Neural progenitor cell (in vitro differentiated cells): ENCODE measurements at regions not wholly inside any gene's neighbourhood (a gene's known extent, or its start where the extent isn't known, plus 50 kb on each side); places are given as distances from the start of the nearest gene placed in this dataset.

Experiments
- DNase-seq: peaks from one replicate; pipeline ENCODE4 v3.0.0-alpha.2; 2016; ENCODE audit warnings: low spot score
- H2AFZ ChIP-seq: fragments of 200-600 bp; sonication (generic); replicated peaks from 2 replicates; pipeline ENCODE4 v1.6.1; 2016; ENCODE audit warnings: antibody characterized with exemption
- H3F3A ChIP-seq: fragments of 200-600 bp; sonication (generic); 2 replicates; pipeline ENCODE4 v1.6.1; 2016; ENCODE audit warnings: antibody characterized with exemption, low read depth
- H3K27ac ChIP-seq: fragments of 200-600 bp; sonication (generic); 2 replicates; pipeline ENCODE4 v1.5.1; 2016; ENCODE audit warnings: mild to moderate bottlenecking
- H3K27me3 ChIP-seq: fragments of 200-600 bp; sonication (generic); 2 replicates; pipeline ENCODE4 v1.6.1; 2016; ENCODE audit warnings: mild to moderate bottlenecking, moderate library complexity
- H3K36me3 ChIP-seq: fragments of 200-600 bp; sonication (generic); 2 replicates; pipeline ENCODE4 v1.5.1; 2016
- H3K4me1 ChIP-seq: fragments of 200-600 bp; sonication (generic); 2 replicates; pipeline ENCODE4 v1.6.1; 2016; ENCODE audit warnings: mixed run types
- H3K4me2 ChIP-seq: fragments of 200-600 bp; sonication (generic); 2 replicates; pipeline ENCODE4 v1.6.1; 2016
- H3K4me3 ChIP-seq: fragments of 200-600 bp; sonication (generic); 2 replicates; pipeline ENCODE4 v1.5.1; 2016
- H3K79me2 ChIP-seq: fragments of 200-600 bp; sonication (generic); 2 replicates; pipeline ENCODE4 v1.6.1; 2016; ENCODE audit warnings: low read depth
- H3K9ac ChIP-seq: fragments of 200-600 bp; sonication (generic); 2 replicates; pipeline ENCODE4 v1.6.1; 2016
- H3K9me3 ChIP-seq: fragments of 200-600 bp; sonication (generic); 2 replicates; pipeline ENCODE4 v1.5.1; 2016; ENCODE audit warnings: low read depth
- H4K20me1 ChIP-seq: fragments of 200-600 bp; sonication (generic); 2 replicates; pipeline ENCODE4 v1.6.1; 2016; ENCODE audit warnings: low read depth
- H3K27ac Mint-ChIP-seq: 3 replicates; pipeline ENCODE4 v1.8.0; 2021; ENCODE audit warnings: mixed read lengths
- H3K27me3 Mint-ChIP-seq: 2 replicates; pipeline ENCODE4 v1.8.0; 2022; ENCODE audit warnings: low read depth, mild to moderate bottlenecking, inconsistent platforms, moderate library complexity, mixed read lengths; ENCODE audit not compliant: insufficient read depth
- H3K36me3 Mint-ChIP-seq: 3 replicates; pipeline ENCODE4 v1.8.0; 2021; ENCODE audit warnings: mixed read lengths
- H3K4me1 Mint-ChIP-seq: 3 replicates; pipeline ENCODE4 v1.8.0; 2021; ENCODE audit warnings: mixed read lengths
- H3K4me3 Mint-ChIP-seq: 3 replicates; pipeline ENCODE4 v1.8.0; 2021; ENCODE audit warnings: mild to moderate bottlenecking, moderate library complexity, mixed read lengths
- H3K9me3 Mint-ChIP-seq: 3 replicates; pipeline ENCODE4 v1.8.0; 2020; ENCODE audit warnings: mixed read lengths
- CTCF ChIP-seq: fragments of 200-600 bp; sonication (generic); IDR thresholded peaks from 2 replicates; pipeline ENCODE4 v1.5.1; 2017; ENCODE audit warnings: antibody characterized with exemption, mild to moderate bottlenecking
- EZH2 ChIP-seq: fragments of 200-600 bp; sonication (generic); IDR thresholded peaks from 2 replicates; pipeline ENCODE4 v1.6.1; 2017; ENCODE audit warnings: antibody characterized with exemption, mild to moderate bottlenecking, moderate library complexity
- EZH2phosphoT487 ChIP-seq: fragments of 200-600 bp; sonication (generic); IDR thresholded peaks from 2 replicates; pipeline ENCODE4 v1.6.1; 2017; ENCODE audit warnings: antibody characterized with exemption

DNA sequence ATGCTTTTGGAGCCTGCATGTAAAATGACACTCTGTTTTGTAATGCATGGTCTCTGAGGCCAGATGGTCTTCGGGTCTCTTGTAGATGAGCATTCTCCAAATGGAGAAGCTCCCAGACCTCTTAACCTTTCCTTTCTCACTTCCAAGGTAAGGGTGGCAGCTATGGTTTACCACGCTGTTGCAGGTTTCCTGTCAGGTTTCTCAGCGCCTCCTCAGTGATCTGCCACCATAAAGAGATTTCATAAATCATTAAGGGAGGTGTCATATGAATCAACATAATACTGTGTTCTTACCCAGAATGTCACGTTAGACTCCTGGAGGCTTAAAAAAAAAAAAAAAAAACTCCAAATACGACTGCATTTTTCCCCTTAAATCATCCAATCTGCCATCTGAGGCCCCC lies 787.4 kb upstream of the EEF2KMT start:
- H3K27me3 ChIP-seq = no peaks in the 10 kb centered on the region
- no peaks in the 10 kb centered on the region for H3F3A ChIP-seq
- peaks cover 3% of the 10 kb centered on the region for H3K4me1 Mint-ChIP-seq
- peaks cover 5% of the 10 kb centered on the region for H3K27me3 Mint-ChIP-seq
- no peak overlapping the region for H3K4me3 Mint-ChIP-seq
- no peak overlapping the region for H2AFZ ChIP-seq
- TF ChIP-seq EZH2 = no peak
- no peak for TF ChIP-seq EZH2phosphoT487
- TF ChIP-seq CTCF = no peak
- no peaks in the 10 kb centered on the region for H3K79me2 ChIP-seq
- H3K9ac ChIP-seq = no peak overlapping the region
- H4K20me1 ChIP-seq = no peaks in the 10 kb centered on the region
- no peak for DNase-seq
- H3K36me3 Mint-ChIP-seq = no peaks in the 10 kb centered on the region
- no peaks in the 10 kb centered on the region for H3K9me3 ChIP-seq
- no peaks in the 10 kb centered on the region for H3K36me3 ChIP-seq
- H3K4me2 ChIP-seq = no peak overlapping the region
- H3K27ac Mint-ChIP-seq = no peak overlapping the region
- no peak overlapping the region for H3K27ac ChIP-seq
- H3K9me3 Mint-ChIP-seq = no peaks in the 10 kb centered on the region
- no peaks in the 10 kb centered on the region for H3K4me1 ChIP-seq
- H3K4me3 ChIP-seq = no peak overlapping the region

- Histone ChIP-seq H3K9me3 (no peaks in the 10 kb centered on the region), H3K4me3 (no peak overlapping the region), H3K27me3 (no peaks in the 10 kb centered on the region), H3K27ac (no peak overlapping the region), H3K9ac (no peak overlapping the region), H4K20me1 (no peaks in the 10 kb centered on the region), H2AFZ (no peak overlapping the region), H3K4me2 (no peak overlapping the region), H3K4me1 (no peaks in the 10 kb centered on the region), H3K36me3 (no peaks in the 10 kb centered on the region), H3F3A (no peaks in the 10 kb centered on the region), H3K79me2 (no peaks in the 10 kb centered on the region)
- peaks cover 3% of the 10 kb centered on the region for H3K4me1 Mint-ChIP-seq
- no peak overlapping the region for H3K27ac Mint-ChIP-seq
- no peaks in the 10 kb centered on the region for H3K36me3 Mint-ChIP-seq
- H3K4me3 Mint-ChIP-seq = no peak overlapping the region
- H3K27me3 Mint-ChIP-seq = peaks cover 8% of the 10 kb centered on the region
- DNase-seq = no peak
- no peak for TF ChIP-seq EZH2
- no peak for TF ChIP-seq CTCF
- TF ChIP-seq EZH2phosphoT487 = no peak
- H3K9me3 Mint-ChIP-seq = no peaks in the 10 kb centered on the region
Measured at GRCh38 chr16:5884339-5884738, 786.7 kb upstream of the EEF2KMT start.

GRCh38 chr16:5882087-5882640 lies 784.6 kb upstream of the EEF2KMT start:
- Histone ChIP-seq H3F3A (no peaks in the 10 kb centered on the region), H3K9me3 (no peaks in the 10 kb centered on the region), H3K4me2 (no peak overlapping the region), H3K27me3 (no peaks in the 10 kb centered on the region), H4K20me1 (no peaks in the 10 kb centered on the region), H3K27ac (no peak overlapping the region), H3K9ac (no peak overlapping the region), H3K4me3 (no peak overlapping the region), H2AFZ (no peak overlapping the region), H3K79me2 (no peaks in the 10 kb centered on the region), H3K36me3 (no peaks in the 10 kb centered on the region), H3K4me1 (no peaks in the 10 kb centered on the region)
- peaks cover 3% of the 10 kb centered on the region for H3K4me1 Mint-ChIP-seq
- H3K36me3 Mint-ChIP-seq = no peaks in the 10 kb centered on the region
- DNase-seq = no peak
- peaks cover 8% of the 10 kb centered on the region for H3K27me3 Mint-ChIP-seq
- H3K4me3 Mint-ChIP-seq = no peak overlapping the region
- H3K27ac Mint-ChIP-seq = no peak overlapping the region
- H3K9me3 Mint-ChIP-seq = no peaks in the 10 kb centered on the region
- TF ChIP-seq EZH2phosphoT487 (no peak), CTCF (no peak), EZH2 (no peak)
